HL-60 (cell line): ENCODE measurements at regions not wholly inside any gene's neighbourhood (a gene's known extent, or its start where the extent isn't known, plus 50 kb on each side); places are given as distances from the start of the nearest gene placed in this dataset.

ENCODE experiments used
- DNase-seq, 2 experiments: peaks; one replicate each; pipeline ENCODE4 v3.0.0-alpha.2; 2010 to 2020; ENCODE audit warnings: low read depth in 1 of 2, low spot score in 1 of 2
- H3K27ac ChIP-seq: fragments of 250-450 bp; sonication (Bioruptor Pico); replicated peaks from 2 replicates; pipeline ENCODE4 v1.5.1; 2020; ENCODE audit warnings: mild to moderate bottlenecking, moderate library complexity
- H3K27me3 ChIP-seq: fragments of 250-450 bp; sonication (Bioruptor Pico); 2 replicates; pipeline ENCODE4 v1.5.1; 2021; ENCODE audit warnings: mild to moderate bottlenecking, moderate library complexity; ENCODE audit not compliant: insufficient read depth, poor library complexity, severe bottlenecking
- H3K4me3 ChIP-seq: replicated peaks from 2 replicates; pipeline ENCODE4 v1.5.1; 2011; ENCODE audit warnings: mild to moderate bottlenecking, control low read depth, low read length; ENCODE audit not compliant: insufficient read depth
- CTCF ChIP-seq: IDR thresholded peaks from one replicate; pipeline ENCODE4 v1.5.1; 2011; ENCODE audit warnings: low read length, control low read depth, inconsistent platforms; ENCODE audit not compliant: insufficient read depth
- GABPA ChIP-seq: IDR thresholded peaks from 2 replicates; pipeline ENCODE4 v1.6.1; 2012; ENCODE audit warnings: low read depth
- POLR2AphosphoS5 ChIP-seq: IDR thresholded peaks from 2 replicates; pipeline ENCODE4 v1.6.1; 2012; ENCODE audit warnings: low read depth
- REST ChIP-seq: IDR thresholded peaks from 2 replicates; pipeline ENCODE4 v1.6.1; 2012; ENCODE audit warnings: low read depth; ENCODE audit not compliant: insufficient replicate concordance
- SPI1 ChIP-seq: IDR thresholded peaks from 2 replicates; pipeline ENCODE4 v1.6.1; 2012; ENCODE audit warnings: low read depth, mild to moderate bottlenecking, borderline replicate concordance

GRCh38 chr5:124394700-124395245 lies 351.7 kb downstream of the ZNF608 start:
- H3K27me3 ChIP-seq: no peaks in the 10 kb centered on the region
- no peak for DNase-seq
- TF ChIP-seq GABPA (no peak), SPI1 (no peak), CTCF (no peak), POLR2AphosphoS5 (no peak), REST (no peak)
- H3K27ac ChIP-seq: no peak overlapping the region
- H3K4me3 ChIP-seq: no peak overlapping the region

GRCh38 chr5:124393584-124394379 lies 352.7 kb downstream of the ZNF608 start:
- H3K27me3 ChIP-seq: no peaks in the 10 kb centered on the region
- DNase-seq: no peak
- TF ChIP-seq CTCF (no peak), POLR2AphosphoS5 (no peak), GABPA (no peak)
- no peak overlapping the region for H3K27ac ChIP-seq
- H3K4me3 ChIP-seq: no peak overlapping the region

GRCh38 chr5:124383693-124384092 lies 362.7 kb downstream of the ZNF608 start:
- DNase-seq: no peak
- TF ChIP-seq SPI1 (no peak), GABPA (no peak), POLR2AphosphoS5 (no peak), CTCF (no peak), REST (no peak)
- H3K4me3 ChIP-seq: no peak overlapping the region
- H3K27me3 ChIP-seq: no peaks in the 10 kb centered on the region
- H3K27ac ChIP-seq: no peak overlapping the region
